Common myeloid progenitor, CD34-positive (primary cell): ENCODE measurements at regions not wholly inside any gene's neighbourhood (a gene's known extent, or its start where the extent isn't known, plus 50 kb on each side); places are given as distances from the start of the nearest gene placed in this dataset.

ENCODE experiments used
- CTCF ChIA-PET: fragments of 350-600 bp; sonication (Branson Sonifier 250); formaldehyde crosslinking; loops from one replicate; lab custom pipeline; 2021; ENCODE audit warnings: antibody characterized with exemption; lab: Charles Lee
- POLR2A ChIA-PET: fragments of 350-600 bp; sonication (Branson Sonifier 250); formaldehyde crosslinking; loops from one replicate; lab custom pipeline; 2021; ENCODE audit warnings: antibody characterized with exemption; lab: Charles Lee
- DNase-seq, 3 donors: peaks; one replicate each; pipeline versions ENCODE4 v3.0.0 to v3.0.0-alpha.2; 2013
- H3K27ac ChIP-seq, 2 experiments: 1 replicate in 1 of 2; 2 replicates in 1 of 2; pipeline ENCODE4 v1.7.0; 2013; ENCODE audit warnings: inconsistent platforms in 2 of 2, low read length in 2 of 2, mild to moderate bottlenecking in 2 of 2, low read depth in 1 of 2, moderate library complexity in 1 of 2; ENCODE audit not compliant: severe bottlenecking in 2 of 2, insufficient read depth in 1 of 2, poor library complexity in 1 of 2
- H3K27me3 ChIP-seq, 5 experiments: replicated peaks in 2 of 5; 1 replicate in 3 of 5; 2 replicates in 2 of 5; pipeline versions ENCODE4 v1.6.1 to v1.7.0; 2013; ENCODE audit warnings: low read length in 4 of 5, mild to moderate bottlenecking in 2 of 5, moderate library complexity in 2 of 5, inconsistent platforms in 1 of 5; ENCODE audit not compliant: insufficient read depth in 5 of 5, control insufficient read depth in 4 of 5
- H3K36me3 ChIP-seq, 4 experiments: 1 replicate in 2 of 4; 2 replicates in 2 of 4; pipeline versions ENCODE4 v1.6.1 to v1.7.0; 2013; ENCODE audit warnings: low read length in 3 of 4, control low read depth in 1 of 4, mild to moderate bottlenecking in 1 of 4; ENCODE audit not compliant: control insufficient read depth in 4 of 4, insufficient read depth in 4 of 4
- H3K4me1 ChIP-seq, 4 experiments: 1 replicate in 3 of 4; 2 replicates in 1 of 4; pipeline versions ENCODE4 v1.6.1 to v1.7.1; 2013; ENCODE audit warnings: low read length in 3 of 4, mild to moderate bottlenecking in 3 of 4, control low read depth in 1 of 4, inconsistent platforms in 1 of 4, moderate library complexity in 1 of 4; ENCODE audit not compliant: control insufficient read depth in 4 of 4, insufficient read depth in 4 of 4; ENCODE audit errors: control extremely low read depth in 1 of 4
- H3K4me3 ChIP-seq, 7 experiments: 1 replicate in 4 of 7; 2 replicates in 3 of 7; pipeline versions ENCODE4 v1.5.1 to v1.7.0; 2013; ENCODE audit warnings: mild to moderate bottlenecking in 7 of 7, low read length in 6 of 7, moderate library complexity in 6 of 7, inconsistent platforms in 2 of 7, low read depth in 2 of 7, control low read depth in 1 of 7; ENCODE audit not compliant: insufficient read depth in 4 of 7, control insufficient read depth in 1 of 7; ENCODE audit errors: extremely low read depth in 1 of 7
- H3K9me3 ChIP-seq, 5 experiments: 1 replicate in 4 of 5; 2 replicates in 1 of 5; pipeline versions ENCODE4 v1.6.1 to v1.7.1; 2013; ENCODE audit warnings: low read length in 4 of 5, mild to moderate bottlenecking in 2 of 5, inconsistent platforms in 1 of 5, low read depth in 1 of 5, moderate library complexity in 1 of 5; ENCODE audit not compliant: control insufficient read depth in 4 of 5, insufficient read depth in 2 of 5; ENCODE audit errors: control extremely low read depth in 1 of 5
- WGBS: methylation state at CpG from one replicate; pipeline ENCODE4 v1.1.5; 2013; ENCODE audit not compliant: insufficient coverage; 5-methylcytosine and 5-hydroxymethylcytosine counted together

DNA sequence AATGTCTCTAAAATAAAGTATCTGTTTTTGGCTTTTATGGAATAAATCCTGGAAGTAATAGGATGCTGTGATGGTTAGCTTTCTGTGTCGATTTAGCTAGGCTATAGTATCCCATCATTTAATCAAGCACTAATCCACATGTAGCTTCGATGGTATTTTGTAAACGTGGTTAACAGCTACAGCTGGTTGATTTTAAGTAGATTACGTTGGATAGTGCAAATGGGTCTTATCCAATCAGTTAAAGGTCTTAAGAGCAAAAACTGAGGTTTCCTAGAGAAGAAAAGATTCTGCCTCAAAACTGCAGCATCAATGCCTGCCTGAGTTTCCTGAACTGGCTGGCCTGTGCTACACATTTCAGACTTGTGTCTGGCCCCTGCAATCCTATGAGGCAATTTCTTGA lies 314.2 kb upstream of the SORL1-AS1 start:
- Histone ChIP-seq H3K4me3 (no peak overlapping the region), H3K27ac (no peak overlapping the region), H3K4me1 (peaks cover 5 to 14% (median 8%) of the 10 kb centered on the region in 4 experiments), H3K27me3 (peaks cover 0 to 1% (median 0%) of the 10 kb centered on the region in 5 experiments), H3K9me3 (no peaks in the 10 kb centered on the region), H3K36me3 (no peaks in the 10 kb centered on the region)
- ChIA-PET CTCF (no interaction called here), POLR2A (no interaction called here)
- no peak for DNase-seq
- WGBS = 92% methylated on average over 2 of the region's 4 CpGs

DNA sequence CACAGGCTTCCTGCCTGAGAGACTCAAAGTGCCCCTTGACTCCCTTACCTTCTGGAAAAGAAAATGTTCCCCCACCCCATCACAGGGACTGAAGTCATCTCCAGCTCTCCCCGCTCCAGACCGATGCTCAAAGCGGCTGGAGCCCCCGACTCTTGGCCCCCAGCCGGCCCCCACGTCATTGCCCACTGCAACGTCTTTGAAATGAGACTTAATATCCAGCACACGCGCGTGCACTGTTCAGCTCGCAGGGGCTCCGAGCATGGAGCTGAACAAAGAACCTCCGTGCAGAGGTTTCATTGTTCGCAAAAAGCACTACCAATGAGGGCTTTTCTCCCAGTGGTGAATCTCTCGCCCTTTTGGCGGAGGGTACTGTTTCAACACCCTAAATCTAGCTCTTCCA lies 313.4 kb upstream of the SORL1-AS1 start:
- ChIA-PET POLR2A (no interaction called here), CTCF (no interaction called here)
- WGBS = over 99% methylated on average over 13 of the region's 16 CpGs
- H3K4me3 ChIP-seq = no peak overlapping the region
- H3K4me1 ChIP-seq = peaks cover 5 to 14% (median 8%) of the 10 kb centered on the region in 4 experiments
- no peaks in the 10 kb centered on the region for H3K9me3 ChIP-seq
- H3K27me3 ChIP-seq = no peaks in the 10 kb centered on the region
- H3K27ac ChIP-seq = no peak overlapping the region
- DNase-seq = no peak
- H3K36me3 ChIP-seq = no peaks in the 10 kb centered on the region

DNA sequence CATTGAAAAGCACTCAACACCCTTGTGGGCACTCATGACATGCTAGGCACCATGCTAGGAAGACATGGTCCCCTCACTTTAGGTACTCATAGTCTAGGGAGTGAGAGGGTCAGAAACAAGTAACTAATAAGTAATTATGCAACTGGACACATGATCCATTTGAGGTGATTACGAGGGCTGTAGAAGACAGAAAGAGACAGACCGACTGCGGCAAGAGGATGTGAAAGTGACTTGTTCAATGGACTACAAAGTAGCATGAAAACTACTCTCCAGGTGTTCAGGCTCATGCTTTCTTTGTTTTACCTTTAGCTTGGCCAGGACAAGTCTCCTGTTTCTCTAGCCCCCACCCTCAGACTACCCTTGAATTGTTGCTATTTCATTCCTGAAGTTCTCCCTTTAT lies 310.8 kb upstream of the SORL1-AS1 start:
- no peaks in the 10 kb centered on the region for H3K27me3 ChIP-seq
- no peaks in the 10 kb centered on the region for H3K9me3 ChIP-seq
- H3K27ac ChIP-seq = no peak overlapping the region
- CTCF ChIA-PET = no interaction called here
- POLR2A ChIA-PET = interaction anchor here (0.6 kb wide), 1 partner anchor 9 kb away, joined by 3 read pairs; no protein-coding TSS in a partner anchor
- no peaks in the 10 kb centered on the region for H3K36me3 ChIP-seq
- no peak for DNase-seq
- H3K4me3 ChIP-seq = no peak overlapping the region
- 96% methylated on average over 3 of the region's 3 CpGs for WGBS
- peaks cover 5 to 14% (median 8%) of the 10 kb centered on the region in 4 experiments for H3K4me1 ChIP-seq

DNA sequence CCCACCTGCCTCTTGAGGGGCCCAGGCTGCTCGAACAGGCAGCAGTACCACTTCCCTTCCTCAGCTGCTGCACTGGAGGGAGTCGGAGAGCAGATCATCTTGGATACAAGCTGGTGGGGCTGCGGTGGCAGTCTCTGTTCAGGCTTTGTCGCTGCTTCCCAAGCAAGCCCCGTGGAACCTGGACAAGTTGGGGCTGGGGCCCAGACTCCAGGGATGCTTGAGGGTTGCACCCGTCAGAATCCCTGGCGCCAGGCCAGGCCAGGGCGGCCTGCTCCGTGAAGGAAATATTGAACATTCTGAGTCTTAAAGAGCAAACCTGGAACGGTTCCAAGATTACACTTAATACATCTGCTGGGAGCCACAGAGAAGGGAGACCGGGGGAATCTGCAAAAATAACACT lies 310.1 kb upstream of the SORL1-AS1 start:
- H3K4me3 ChIP-seq = no peak overlapping the region
- H3K27ac ChIP-seq = no peak overlapping the region
- no peaks in the 10 kb centered on the region for H3K27me3 ChIP-seq
- DNase-seq = peak in 2 of 3 donors; percentile 10 to 22
- POLR2A ChIA-PET = interaction anchor here (0.6 kb wide), 1 partner anchor 10 kb away, joined by 3 read pairs; no protein-coding TSS in a partner anchor
- peaks cover 5 to 12% (median 8%) of the 10 kb centered on the region in 4 experiments for H3K4me1 ChIP-seq
- H3K36me3 ChIP-seq = no peaks in the 10 kb centered on the region
- 38% methylated on average over 10 of the region's 11 CpGs for WGBS
- H3K9me3 ChIP-seq = no peaks in the 10 kb centered on the region
- CTCF ChIA-PET = interaction anchor here (1.7 kb wide), 1 partner anchor 8 kb away, joined by 4 read pairs; no protein-coding TSS in a partner anchor

DNA sequence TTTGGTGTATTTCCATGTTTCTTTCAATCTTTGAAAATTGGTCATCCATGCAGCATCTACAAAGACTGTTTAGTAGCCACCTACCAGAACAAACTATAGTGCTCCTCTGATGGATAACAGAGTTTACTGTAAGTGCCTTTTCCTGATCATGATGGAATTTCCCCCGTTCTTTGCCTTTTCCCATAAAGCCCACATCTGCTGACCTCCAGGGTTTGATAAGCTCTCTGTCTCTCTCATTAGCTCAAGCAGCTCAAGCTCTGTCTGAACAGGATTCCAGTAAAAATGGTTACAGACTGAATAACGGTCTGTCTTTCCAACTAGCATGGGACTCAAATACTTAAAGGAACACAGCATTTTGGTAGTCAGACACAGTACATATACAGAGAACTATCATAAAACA lies 308.4 kb upstream of the SORL1-AS1 start:
- POLR2A ChIA-PET = interaction anchor here (0.6 kb wide), 1 partner anchor 14 kb away, joined by 3 read pairs; no protein-coding TSS in a partner anchor
- no peaks in the 10 kb centered on the region for H3K9me3 ChIP-seq

DNA sequence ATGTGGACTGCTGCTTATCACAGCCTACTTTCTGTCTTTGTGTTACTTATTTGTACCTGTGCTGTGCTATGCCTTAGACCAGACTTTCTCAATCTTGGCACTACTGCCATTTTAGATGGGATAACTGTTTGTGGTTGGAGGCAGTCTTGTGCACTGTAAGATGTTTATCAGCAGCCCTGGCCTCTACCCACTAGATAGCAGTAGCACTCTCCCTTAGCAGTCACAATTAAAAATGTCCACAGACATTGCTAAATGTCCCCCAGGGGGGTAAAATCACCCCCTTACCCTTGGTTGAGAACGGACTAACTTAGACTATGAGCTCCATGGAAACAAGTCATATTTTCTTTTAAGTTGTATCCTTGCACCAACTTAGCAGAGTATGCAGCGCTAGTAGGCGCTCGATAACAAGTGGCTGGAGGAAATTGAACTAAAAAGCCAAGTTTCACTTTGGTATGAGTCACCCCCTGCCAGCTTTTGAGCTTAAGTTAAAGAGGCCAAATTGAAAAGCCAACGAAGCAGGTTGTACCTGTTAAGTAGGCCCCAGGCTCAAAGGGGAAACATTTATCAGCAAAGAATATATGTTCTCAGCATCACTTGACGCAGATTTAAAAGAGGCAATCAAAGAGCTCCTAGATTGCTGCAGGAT lies 304.8 kb upstream of the SORL1-AS1 start:
- 81% methylated on average over 6 of the region's 6 CpGs for whole genome bisulfite sequencing

More for the DNA sequence above, 308.4 kb upstream of the SORL1-AS1 start:
- no peak overlapping the region for H3K4me3 ChIP-seq
- peaks cover 0 to 3% (median under 1%) of the 10 kb centered on the region in 4 experiments for H3K4me1 ChIP-seq
- CTCF ChIA-PET = interaction anchor here (1.7 kb wide), 1 partner anchor 9 kb away, joined by 4 read pairs; no protein-coding TSS in a partner anchor
- no peak overlapping the region for H3K27ac ChIP-seq
- 85% methylated on average over 2 of the region's 2 CpGs for WGBS
- no peaks in the 10 kb centered on the region for H3K36me3 ChIP-seq
- no peak for DNase-seq
- no peaks in the 10 kb centered on the region for H3K27me3 ChIP-seq

DNA sequence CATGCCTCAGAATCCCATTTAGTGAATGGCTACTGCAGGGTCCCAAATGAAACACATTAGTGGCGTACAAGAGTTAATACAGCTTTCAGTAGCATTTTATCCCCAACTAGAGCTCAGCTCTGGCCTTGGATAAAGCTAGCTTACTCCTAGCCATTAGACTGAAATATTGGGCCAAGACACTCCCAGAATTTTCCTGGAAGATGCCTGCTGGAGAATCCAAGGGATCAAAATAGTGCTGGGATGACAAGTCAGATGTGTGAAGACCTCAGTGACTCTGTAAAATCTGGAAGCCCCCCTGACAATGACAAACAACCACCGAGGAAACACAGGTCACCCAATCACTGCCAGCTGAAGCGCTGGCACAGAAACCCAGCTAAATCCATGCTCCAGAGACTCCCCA lies 303.1 kb upstream of the SORL1-AS1 start:
- ChIA-PET CTCF (no interaction called here), POLR2A (no interaction called here)
- WGBS = 61% methylated on average over 3 of the region's 3 CpGs
- H3K27me3 ChIP-seq = no peaks in the 10 kb centered on the region
- no peak for DNase-seq
- H3K27ac ChIP-seq = no peak overlapping the region
- H3K4me1 ChIP-seq = no peaks in the 10 kb centered on the region
- H3K4me3 ChIP-seq = no peak overlapping the region
- H3K9me3 ChIP-seq = no peaks in the 10 kb centered on the region
- no peaks in the 10 kb centered on the region for H3K36me3 ChIP-seq

More for the DNA sequence above, 304.8 kb upstream of the SORL1-AS1 start:
- H3K36me3 ChIP-seq = no peaks in the 10 kb centered on the region
- no peak overlapping the region for H3K27ac ChIP-seq
- CTCF ChIA-PET = no interaction called here
- no peaks in the 10 kb centered on the region for H3K27me3 ChIP-seq
- H3K4me3 ChIP-seq = no peak overlapping the region
- H3K9me3 ChIP-seq = no peaks in the 10 kb centered on the region
- peak in 1 of 3 donors; percentile 2 for DNase-seq
- POLR2A ChIA-PET = no interaction called here
- no peaks in the 10 kb centered on the region for H3K4me1 ChIP-seq
